T-helper 1 cell (primary cell): ENCODE measurements at regions not wholly inside any gene's neighbourhood (a gene's known extent, or its start where the extent isn't known, plus 50 kb on each side); places are given as distances from the start of the nearest gene placed in this dataset.
"Not testable (repeated sequence)": the region's sequence is repeated elsewhere in the genome, so short reads cannot be mapped to it uniquely, and the experiment has no call there.

Source experiments
- DNase-seq, 5 donors: peaks; one replicate each; pipeline ENCODE4 v3.0.0-alpha.2; 2012 to 2020

DNA sequence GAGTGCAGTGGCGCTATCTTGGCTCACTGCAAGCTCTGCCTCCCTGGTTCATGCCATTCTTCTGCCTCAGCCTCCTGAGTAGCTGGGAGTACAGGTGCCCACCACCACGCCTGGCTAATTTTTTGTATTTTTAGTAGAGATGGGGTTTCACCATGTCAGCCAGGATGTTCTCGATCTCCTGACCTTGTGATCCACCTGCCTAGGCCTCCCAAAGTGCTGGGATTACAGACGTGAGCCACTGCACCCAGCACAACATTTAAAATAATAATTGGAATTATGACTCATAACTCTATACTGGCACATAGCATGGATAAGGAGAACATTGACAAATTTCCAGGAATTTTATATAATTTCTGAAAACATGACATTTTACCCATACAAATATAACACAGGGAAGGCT, 54.2 kb downstream of the DBET start:
- DNase-seq = not testable (repeated sequence)

DNA sequence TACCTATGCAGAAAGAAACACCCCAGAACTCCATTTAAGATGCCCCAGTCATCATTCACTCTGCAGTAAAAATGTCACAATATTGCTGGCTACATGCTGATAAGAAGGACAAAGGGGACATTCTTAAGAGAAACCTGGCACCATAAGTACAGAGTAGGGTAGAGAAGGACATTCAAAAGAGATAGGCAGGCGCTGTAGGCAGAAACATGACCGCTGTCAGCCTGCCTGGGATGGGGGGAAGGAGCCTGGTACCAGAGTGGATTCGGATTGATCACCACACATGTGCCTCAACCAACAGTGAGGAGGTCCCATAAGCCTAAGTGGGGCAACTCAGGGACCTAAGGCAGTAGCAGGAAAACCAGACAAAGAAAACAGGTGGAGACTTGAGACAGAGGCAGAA, 54.1 kb upstream of the DUX4 start:
- DNase-seq = not testable (repeated sequence)

DNA sequence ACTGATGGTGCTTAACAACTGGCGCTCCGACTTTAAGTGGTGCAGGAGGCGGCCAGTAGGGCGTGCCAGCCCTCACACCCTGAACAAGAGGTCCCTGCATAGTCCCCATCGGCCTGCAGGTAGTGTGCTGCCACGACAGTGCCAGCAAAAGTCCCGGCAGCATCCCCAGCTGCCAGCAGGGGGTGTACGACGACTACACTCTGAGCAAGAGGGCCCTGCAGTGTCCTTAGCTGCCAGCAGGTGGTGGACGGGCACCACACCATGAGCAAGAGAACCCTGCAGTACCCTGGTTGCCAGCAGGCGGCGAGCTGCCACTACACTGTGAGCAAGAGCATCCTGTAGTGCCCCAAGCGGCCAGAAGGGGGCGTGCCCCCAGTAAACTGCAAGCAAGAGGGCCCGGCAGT, 53.5 kb upstream of the DUX4 start:
- DNase-seq = not testable (repeated sequence)

GRCh38 chr4:190120537-190121001, 53.0 kb upstream of the DUX4 start:
- DNase-seq = peak in 2 of 5 donors; percentile 16 to 42

DNA sequence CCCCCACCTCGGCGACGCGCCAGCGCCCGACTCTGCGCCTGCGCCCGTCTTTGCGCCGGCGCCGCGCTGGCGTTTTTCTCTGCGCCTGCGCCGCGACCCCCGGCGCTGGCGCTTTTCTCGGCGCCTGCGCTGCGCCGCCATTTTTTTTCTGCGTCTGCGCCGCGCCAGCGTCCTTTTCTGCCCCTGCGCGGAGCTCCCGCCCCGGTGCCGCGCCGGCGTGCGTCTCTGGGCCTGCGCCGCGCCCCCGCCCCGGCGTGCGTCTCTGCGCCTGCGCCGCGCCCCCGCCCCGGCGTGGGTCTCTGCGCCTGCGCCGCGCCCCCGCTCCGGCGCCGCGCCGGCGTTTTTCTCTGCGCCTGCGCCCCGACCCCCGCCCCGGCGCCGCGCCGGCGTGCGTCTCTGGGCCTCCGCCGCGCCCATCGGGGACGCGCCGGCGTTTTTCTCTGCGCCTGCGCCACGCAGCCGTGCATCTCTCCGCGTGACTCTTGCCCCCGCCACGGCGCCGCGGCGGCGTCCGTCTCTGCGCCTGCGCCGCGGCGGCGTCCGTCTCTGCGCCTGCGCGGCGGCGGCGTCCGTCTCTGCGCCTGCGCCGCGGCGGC, 52.4 kb upstream of the DUX4 start:
- not testable (repeated sequence) for DNase-seq

DNA sequence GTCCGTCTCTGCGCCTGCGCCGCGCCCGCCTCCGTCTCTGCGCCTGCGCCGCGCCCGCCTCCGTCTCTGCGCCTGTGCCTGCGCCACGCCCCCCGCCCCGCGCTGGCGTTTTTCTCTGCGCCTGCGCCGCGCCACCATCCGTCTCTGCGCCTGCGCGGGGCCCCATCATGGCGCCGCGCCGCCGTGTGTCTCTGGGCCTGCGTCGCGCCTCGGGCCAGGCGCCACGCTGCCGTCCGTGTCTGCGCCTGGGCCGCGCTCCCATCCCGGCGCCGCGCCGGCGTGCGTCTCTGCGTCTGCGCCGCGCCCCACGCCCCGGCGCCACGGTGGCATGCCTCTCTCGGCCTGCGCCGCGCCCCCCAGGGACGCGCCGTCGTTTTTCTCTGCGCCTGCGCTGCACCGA, 51.8 kb upstream of the DUX4 start:
- peak in 1 of 5 donors; percentile 13 for DNase-seq

- not testable (repeated sequence) for DNase-seq
These were observed 51.1 kb upstream of the DUX4 start for GRCh38 chr4:190122161-190123142.
